ENCODE measurements at regions not wholly inside any gene's neighbourhood (a gene's known extent, or its start where the extent isn't known, plus 50 kb on each side); places are given as distances from the start of the nearest gene placed in this dataset.
"Not testable (repeated sequence)": the region's sequence is repeated elsewhere in the genome, so short reads cannot be mapped to it uniquely, and the experiment has no call there.

DNA sequence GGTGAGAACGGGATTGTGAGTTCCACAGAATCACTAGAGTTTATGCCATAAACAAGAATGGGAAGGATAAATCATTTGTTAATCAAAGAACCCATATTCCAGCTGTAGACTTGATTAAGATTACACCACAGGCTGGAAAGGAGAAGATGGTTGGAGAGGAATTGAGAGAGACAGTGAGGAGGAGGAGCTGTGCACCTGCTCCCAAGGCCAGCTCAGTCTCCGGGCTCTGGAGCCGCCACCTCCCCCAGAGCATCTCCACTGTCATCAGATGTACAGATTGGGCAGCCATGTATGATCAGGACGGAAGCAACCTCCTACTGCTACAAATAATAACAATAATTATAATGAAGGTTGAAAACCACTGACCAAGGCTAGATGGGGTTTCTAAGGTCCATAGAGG lies 170.0 kb downstream of the MINAR1 start:
- DNase-seq (ENCODE audit: low read depth in 4 of 4, low spot score in 3 of 4) = no peak

DNA sequence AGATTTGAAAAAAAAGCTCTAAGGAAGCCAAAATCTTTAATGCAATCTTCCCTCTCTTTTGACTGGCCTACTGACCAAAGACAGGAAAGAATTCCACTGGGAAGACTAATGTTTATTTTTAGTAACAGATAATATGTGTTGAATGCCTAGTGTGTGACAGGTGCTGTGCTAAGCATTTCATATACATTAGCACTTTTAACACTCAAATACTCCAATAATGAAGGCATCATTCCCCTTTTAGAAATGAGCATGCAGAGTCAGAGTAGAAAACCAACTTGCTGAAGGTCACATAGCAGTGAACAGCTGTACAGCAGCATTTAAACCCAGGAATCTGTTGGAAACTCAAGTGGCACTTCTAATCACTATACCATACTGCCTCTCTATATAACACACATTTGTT lies 170.6 kb downstream of the MINAR1 start:
- DNase-seq (ENCODE audit: low read depth in 4 of 4, low spot score in 3 of 4) = no peak

DNA sequence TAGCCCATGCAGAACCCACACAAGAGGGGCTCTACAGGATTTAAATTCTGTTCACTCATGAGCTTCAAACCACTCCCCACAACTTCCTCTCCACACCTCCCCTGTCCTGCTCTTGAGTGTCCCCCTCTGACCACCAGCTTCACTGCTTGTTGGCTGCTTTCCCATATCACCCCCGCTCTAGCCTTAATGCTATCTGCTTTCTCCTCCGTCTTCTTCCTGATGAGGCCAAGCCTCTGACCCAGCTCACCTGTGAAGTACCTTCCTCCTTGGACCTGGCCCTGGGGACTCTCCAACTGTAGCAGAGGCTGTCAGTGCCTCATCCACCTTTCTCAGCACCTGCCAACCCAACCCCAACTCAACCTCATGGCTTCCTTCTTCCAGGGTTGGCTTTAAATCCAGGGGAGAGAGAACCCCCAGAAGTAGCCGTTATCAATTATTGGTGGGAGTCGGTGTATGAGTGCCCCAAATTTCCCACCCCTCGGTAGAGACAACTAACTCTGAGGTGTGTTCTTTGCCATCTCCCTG lies 174.8 kb downstream of the MINAR1 start:
- no peak for DNase-seq (ENCODE audit: low read depth in 4 of 4, low spot score in 3 of 4)

DNA sequence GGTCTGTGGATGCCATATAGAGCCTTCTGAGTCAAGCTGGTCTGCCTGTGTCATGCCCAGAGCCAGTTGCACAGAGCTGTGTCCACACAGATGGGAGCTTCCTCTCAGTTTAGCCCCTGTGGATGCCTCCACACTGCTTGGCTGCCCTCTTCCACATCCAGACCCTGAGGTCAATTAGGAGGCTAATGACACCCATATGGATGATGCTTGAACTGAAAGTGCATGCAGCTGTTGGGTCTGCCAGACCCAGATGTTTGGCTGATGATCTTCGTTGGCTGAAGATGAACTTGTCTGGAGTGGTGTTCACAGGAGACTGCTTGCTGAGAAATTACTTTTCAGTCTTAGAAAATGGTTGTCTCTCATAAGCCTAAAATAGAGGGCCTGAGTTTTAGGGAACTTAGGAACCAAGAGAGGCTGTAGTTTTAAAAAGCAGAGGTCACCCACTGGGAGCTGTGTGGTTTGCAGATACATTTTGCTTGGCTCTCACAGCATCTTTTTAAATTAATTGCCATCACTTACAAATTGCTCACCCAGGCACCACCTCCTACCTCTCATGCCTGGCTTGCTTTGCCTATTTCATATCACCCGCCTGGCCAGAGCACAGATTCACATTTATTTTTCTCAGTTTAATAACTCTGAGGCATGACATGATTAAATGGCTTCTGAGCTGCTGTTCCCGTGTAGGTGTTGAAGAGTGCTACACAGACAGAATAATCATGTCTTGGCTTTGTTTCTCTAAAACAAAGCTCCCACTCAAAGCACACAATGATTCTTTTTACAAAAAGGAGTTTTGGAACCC lies 176.1 kb downstream of the MINAR1 start:
- no peak for DNase-seq (ENCODE audit: low read depth in 4 of 4, low spot score in 3 of 4)

DNA sequence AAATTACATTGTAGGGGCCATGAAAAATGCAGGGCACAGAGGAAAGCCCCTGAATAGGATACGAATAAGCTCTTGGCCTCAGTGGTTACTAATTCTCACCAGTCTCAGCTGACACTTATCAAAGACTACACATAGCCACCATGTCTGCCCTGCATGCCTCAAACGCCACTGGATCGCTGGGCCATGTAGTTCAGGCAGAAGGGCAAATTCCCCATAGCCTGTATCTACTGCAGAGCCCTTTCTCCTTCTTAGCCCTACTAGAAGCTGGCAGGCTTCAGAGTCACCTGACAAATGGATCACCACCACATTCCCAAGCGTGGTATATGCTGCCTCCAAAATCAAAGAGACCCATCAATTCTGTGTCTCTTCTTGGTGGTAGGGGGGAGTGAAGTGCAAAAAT lies 177.4 kb downstream of the MINAR1 start:
- no peak for DNase-seq (ENCODE audit: low read depth in 4 of 4, low spot score in 3 of 4)

DNA sequence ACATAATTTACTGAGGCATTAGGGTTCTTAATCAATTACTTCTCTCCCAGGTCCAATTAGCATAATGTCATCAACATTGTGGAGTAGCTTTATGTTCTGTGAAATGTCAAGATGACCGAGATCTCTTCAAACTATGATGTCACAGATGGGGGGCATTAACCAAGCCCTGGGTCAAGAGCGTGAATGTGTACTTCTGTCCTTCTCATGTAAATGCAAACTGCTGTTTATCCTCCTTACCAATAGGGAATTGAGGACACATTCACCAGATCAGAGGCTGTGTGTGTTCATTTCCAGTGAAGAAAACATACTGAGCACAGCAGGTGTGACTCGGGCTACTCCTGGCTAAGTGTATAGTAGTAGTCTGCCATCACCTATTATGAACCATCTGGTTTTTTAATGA lies 177.9 kb downstream of the MINAR1 start:
- DNase-seq (ENCODE audit: low read depth in 4 of 4, low spot score in 3 of 4) = no peak

DNA sequence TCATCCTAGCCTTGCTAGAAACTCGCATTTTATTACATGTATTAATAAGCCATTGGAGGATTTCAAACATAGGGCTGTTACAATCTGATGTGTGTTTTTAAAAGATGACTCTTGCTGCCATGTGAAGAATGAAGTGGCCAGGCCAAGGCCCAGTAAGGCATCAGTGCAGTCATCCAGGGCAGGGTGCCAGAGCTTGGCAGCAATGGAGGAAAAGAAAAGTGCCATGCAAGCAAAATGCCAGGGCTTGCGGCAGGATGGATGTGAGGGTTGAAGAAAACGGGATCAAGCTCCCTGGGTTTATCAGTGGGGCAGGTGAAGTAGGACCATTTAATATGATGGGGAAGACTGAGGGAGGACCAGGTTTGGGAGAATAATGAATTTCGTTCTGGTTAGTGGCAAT lies 183.6 kb downstream of the MINAR1 start:
- DNase-seq (ENCODE audit: low read depth in 4 of 4, low spot score in 3 of 4) = no peak

DNA sequence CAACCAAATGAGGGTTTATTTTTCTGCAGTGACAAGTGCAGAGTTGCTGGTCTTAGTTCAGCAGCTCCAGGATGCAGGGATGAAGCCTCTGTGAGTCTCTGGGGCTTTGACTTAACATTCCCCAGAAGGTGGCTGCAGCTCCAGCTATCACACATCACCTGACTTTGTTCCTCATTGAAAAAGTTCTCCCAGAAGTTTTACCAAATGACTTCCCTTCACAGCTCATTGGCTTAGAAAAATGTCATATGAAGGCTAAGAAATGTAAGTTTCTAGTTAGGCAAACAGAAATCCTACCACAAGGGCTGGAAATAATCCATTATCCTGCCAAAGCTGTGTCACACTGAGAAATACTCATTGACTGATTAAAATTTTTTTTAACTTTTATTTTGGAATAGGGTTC lies 184.9 kb downstream of the MINAR1 start:
- DNase-seq (ENCODE audit: low read depth in 4 of 4, low spot score in 3 of 4) = no peak

DNA sequence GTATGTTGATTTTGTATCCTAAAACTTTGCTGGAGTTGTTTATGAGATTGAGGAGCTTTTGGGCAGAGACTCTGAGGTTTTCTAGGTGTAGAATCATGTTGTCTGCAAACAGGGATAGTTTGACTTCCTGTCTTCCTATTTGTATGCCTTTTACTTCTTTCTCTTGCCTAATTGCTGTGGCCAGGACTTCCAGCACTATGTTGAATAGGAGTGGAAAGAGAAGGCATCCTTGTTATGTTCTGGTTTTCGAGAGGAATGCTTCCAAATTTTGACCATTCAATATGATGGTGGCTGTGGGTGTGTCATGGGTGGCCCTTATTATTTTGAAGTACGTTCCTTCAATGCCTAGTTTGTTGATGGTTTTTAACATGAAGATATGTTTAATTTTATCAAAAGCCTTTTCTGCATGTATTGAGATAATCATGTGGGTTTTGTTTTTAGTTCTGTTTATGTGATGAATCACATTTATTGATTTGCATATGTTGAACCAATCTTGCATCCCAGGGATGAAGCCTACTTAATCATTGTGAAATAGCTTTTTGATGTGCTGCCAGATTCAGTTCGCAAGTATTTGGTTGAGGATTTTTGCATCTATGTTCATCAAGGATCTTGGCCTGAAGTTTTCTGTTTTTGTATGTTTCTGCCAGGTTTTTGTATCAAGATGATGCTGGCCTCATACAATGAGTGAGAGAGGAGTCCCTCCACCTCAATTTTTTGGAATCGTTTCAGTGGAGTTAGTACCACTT lies 188.1 kb downstream of the MINAR1 start:
- no peak for DNase-seq (ENCODE audit: low read depth in 4 of 4, low spot score in 3 of 4)

DNA sequence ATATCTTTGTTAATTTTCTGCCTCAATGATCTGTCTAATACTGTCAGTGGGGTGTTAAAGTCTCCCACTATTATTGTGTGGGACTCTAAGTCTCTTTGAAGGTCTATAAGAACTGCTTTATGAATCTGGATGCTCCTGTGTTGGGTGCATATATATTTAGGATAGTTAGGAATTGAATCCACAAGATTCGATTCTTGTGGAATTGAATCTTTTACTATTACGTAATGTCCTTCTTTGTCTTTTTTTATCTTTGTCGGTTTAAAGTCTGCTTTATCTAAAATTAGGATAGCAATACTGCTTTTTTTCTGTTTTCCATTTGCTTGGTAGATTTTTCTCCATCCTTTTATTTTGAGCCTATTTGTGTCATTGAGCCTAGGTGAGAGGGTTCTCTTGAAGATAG lies 189.7 kb downstream of the MINAR1 start:
- DNase-seq (ENCODE audit: low read depth in 4 of 4, low spot score in 3 of 4) = not testable (repeated sequence)

DNA sequence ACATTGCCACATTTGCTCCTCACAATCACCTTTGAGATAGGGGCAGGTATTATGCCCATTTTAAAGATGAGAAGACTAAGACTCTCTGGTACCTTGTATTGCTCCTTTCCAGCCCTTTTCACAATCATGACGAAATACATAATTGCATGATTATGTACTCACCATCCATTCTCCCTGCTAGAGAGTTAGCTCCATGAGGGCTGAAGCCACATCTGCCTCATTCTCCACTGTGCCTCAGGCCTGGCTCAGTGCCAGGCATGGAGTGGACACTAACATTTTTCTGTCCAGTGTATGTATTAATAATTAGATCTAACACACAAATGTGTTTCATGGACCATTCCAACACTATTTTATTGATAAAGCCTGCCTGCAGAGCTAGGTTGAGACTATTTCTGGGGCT lies 191.4 kb downstream of the MINAR1 start:
- no peak for DNase-seq (ENCODE audit: low read depth in 4 of 4, low spot score in 3 of 4)

DNA sequence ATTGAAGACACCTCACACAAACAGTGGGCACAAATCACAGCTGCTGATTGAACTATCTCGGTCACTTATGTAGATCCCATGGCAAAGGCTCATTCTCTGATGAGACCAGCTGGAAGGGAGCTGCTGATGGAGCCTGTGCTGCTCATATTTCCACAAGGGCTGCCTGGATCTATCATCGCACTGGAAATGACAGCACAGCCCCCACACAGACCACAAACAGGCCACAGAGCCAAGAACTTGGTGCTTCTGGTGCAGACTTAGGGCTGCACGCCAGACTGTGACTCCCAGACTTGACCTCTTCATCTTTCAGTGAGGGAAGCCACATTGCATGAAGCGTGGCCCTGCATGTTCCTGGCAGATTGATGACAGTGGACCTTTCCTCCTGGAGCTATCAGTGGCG lies 197.6 kb downstream of the MINAR1 start:
- no peak for DNase-seq (ENCODE audit: low read depth in 4 of 4, low spot score in 3 of 4)

DNA sequence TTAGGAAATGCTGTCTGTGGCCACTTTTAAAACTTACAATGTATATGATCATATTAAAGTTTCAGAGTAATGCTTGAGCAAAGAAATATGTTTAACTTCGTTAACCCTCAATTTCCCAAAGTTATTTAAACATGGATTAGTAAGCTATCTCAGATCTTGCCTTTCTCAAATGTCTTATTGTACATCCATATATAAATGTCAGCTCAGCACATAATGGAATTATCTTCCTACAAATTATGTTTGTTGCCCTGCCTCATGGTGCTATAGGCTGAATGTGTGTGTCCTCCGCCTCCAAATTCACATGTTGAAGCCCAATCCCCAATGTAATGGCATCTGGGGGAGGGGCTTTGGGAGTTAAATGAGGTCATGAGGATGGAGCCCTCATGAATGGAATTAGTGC lies 200.3 kb downstream of the MINAR1 start:
- no peak for DNase-seq (ENCODE audit: low read depth in 4 of 4, low spot score in 3 of 4)

DNA sequence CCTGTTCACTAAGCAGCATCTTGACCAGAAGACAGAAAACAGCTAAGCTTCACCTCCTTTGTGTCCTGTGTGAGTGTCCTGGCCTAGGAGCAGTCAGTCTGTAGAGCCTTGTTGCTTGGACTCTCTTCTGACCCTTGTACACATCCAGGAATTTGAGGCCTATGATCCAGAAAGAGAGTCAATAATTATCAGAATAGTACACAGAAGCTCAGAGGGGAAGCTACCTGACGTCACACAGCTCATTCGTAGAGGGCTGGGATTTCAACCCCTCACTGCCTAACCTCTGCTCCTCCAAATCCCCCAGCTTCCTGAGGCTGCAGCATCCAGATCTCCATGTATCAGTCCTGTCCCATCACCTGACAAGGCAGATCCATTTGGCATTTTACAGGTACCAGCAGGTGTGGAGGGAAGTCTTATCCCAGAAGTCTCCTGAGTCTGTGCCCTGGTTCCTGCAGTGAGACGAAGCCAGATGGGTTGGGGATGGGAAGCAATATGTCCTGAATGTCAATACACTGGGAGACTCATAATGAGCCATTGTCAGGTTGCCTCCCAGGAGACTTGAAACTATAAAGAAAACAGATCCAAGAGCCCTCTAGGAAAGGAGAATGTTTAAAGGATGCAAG lies 203.1 kb downstream of the MINAR1 start:
- DNase-seq (ENCODE audit: low read depth in 4 of 4, low spot score in 3 of 4) = no peak

DNA sequence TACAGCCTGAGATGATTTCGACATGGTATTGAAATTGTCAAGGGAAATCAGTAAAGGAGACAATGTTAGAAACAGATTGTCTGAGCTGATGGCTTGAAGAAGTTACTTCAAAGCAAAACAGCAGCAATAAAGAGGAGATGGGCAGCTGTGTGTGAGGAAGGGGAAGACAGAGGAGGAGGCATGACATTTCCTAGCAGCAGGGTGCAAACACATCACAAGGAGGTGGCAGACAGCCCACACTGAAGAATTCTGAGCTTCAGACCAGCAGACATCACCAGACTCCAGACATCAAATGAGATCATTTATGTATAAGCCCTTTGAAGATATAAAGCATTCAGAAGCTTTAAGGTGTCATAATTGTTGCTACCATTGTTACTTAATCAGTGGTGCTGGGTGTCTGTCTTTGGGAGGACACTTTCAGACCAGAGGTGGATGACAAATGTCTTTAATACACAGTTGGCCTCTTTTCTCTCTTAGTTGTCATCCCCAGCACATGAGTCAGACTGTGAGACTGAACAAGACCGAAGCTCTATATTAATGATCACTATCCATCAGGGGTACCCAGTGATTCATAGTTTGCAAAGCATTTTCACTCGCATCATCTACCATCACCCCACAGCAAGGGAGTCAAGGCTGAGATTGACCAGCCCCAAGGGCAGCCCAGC lies 203.9 kb downstream of the MINAR1 start:
- DNase-seq (ENCODE audit: low read depth in 4 of 4, low spot score in 3 of 4) = no peak

DNA sequence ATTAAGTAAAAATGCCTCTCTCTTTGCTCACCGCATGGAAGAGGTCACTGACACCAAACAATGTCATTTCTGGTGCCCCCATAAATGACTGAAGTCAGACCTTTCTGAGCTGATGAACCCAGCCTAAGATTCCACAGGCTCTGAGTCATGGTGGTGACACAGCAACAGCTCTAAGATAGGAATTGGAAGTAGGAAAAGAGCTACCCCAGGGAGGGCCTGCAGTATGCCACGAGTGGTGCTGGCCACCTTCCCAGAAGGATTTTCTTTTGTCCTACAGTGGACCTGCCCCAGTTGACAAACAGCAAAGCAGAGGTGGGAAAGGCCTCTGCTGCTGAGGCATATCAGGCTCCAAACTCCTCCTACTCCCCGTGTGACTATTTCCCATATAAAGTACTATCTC lies 208.1 kb downstream of the MINAR1 start:
- no peak for DNase-seq (ENCODE audit: low read depth in 4 of 4, low spot score in 3 of 4)

DNA sequence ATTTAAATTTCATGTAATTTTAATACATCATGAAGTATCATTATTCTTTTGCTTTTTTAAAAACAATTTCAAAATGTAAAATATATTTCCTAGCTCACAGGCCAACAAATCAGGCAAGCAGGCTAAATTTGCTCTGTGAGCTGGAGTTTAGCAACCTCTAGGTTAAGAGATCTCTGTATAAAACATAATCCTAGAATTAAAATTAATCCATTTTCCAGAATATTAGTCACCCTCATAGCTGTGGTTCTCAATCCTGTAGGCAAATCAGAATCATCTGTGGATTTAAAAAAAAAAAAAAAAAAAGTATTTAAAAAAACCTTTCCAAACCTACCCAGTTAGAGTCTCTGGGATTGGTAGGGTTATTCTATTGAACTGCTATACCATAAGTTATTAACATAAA lies 209.7 kb downstream of the MINAR1 start:
- DNase-seq (ENCODE audit: low read depth in 4 of 4, low spot score in 3 of 4) = no peak

DNA sequence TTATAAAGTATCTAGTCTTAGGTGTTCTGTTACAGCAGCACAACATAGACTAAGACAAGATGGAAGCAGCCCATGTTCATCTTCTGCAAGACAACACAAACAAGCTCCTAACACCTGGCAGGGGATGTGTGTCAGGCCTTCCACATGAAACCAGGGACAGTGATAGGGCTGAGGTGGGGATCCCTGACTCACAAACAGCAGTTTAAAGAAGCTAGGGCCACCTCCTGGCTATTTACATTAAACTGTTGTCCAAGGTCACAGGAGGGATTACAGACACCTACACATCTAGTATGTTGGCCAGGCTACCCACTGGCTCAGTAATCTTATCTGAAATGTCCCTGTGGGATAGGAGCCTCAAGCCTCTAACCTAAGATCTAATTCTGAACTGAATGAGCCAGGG lies 211.3 kb downstream of the MINAR1 start:
- no peak for DNase-seq (ENCODE audit: low read depth in 4 of 4, low spot score in 3 of 4)

DNA sequence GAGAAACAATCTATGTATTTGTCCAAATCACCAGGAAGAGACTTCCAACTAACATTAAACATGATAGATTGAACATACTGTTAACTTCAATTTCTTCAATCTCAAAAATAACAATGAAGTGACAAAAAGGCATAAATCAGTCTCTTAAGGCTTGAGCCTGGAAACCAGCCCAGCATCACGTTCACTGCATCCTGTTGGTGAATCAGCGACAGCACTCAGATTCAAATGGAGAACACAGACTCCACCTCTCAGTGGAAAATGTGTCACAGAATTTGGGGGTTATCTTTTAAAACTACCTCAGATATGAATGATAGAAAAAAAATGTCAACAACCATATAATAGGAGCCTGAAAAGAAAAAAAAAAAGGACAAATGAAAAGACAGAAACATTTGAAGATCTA lies 212.0 kb downstream of the MINAR1 start:
- no peak for DNase-seq (ENCODE audit: low read depth in 4 of 4, low spot score in 3 of 4)

DNA sequence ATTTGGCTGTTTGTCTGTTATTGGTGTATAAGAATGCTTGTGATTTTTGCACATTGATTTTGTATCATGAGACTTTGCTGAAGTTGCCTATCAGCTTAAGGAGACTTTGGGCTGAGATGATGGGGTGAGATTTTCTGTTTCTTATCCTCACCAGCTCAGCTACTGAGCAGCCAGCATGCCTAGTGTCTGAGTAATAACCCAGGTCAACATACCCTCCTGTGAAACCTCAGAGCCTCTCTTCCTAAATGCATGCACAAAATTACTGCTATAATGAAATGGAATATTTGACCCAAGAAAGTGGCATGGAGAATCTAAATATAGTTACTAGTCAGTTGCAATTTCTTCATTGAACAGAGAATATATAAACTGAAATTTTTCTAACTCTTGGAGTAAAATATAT lies 220.8 kb downstream of the MINAR1 start:
- not testable (repeated sequence) for DNase-seq (ENCODE audit: low read depth in 4 of 4, low spot score in 3 of 4)

DNA sequence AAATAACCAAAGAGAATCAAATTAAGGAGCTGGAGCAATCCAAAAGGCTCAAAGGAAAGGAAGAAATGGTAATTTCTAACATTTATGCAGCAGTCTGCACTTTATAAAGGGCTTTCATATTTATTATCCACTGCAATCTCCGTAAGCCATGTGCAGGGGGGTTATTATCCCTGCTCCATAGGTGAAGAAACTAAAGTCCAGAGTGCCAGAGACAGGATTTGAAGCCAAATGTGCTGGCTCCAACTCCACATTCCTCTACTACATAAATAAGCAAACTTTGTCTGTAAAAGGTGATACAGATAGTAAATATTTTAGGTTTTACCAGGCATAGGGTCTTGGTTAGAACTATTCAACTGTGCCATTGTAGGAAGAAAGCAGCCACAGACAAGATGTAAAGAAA lies 221.4 kb downstream of the MINAR1 start:
- no peak for DNase-seq (ENCODE audit: low read depth in 4 of 4, low spot score in 3 of 4)
